WTC11 (cell line): ENCODE measurements at regions not wholly inside any gene's neighbourhood (a gene's known extent, or its start where the extent isn't known, plus 50 kb on each side); places are given as distances from the start of the nearest gene placed in this dataset.

Experiments
- ATAC-seq: fragments of 200-7000 bp; cut with Tn5 transposase; 2 replicates; pipeline ENCODE4 v1.10.0; 2021; ENCODE audit warnings: mild to moderate bottlenecking, moderate library complexity
- CTCF ChIA-PET: fragments of 300-600 bp; sonication (Branson Sonifier 250); formaldehyde crosslinking; loops from one replicate; lab custom pipeline; 2021; ENCODE audit warnings: antibody characterized with exemption; lab: Charles Lee
- POLR2A ChIA-PET: fragments of 350-600 bp; sonication (Branson Sonifier 250); formaldehyde crosslinking; loops from one replicate; lab custom pipeline; 2021; ENCODE audit warnings: antibody characterized with exemption; lab: Charles Lee
- DNase-seq: peaks from one replicate; pipeline ENCODE4 v3.0.0; 2021; ENCODE audit warnings: low spot score
- H3K27ac Mint-ChIP-seq: 2 replicates; pipeline ENCODE4 v1.8.0; 2021; ENCODE audit warnings: mixed read lengths
- H3K27me3 Mint-ChIP-seq: 2 replicates; pipeline ENCODE4 v1.8.0; 2021; ENCODE audit warnings: low read depth, mild to moderate bottlenecking, moderate library complexity, mixed read lengths
- H3K36me3 Mint-ChIP-seq: 2 replicates; pipeline ENCODE4 v1.8.0; 2021; ENCODE audit warnings: mixed read lengths
- H3K4me1 Mint-ChIP-seq: 2 replicates; pipeline ENCODE4 v1.8.0; 2022; ENCODE audit warnings: mixed read lengths
- H3K4me3 Mint-ChIP-seq: 2 replicates; pipeline ENCODE4 v1.8.0; 2021; ENCODE audit warnings: mild to moderate bottlenecking, moderate library complexity, mixed read lengths
- H3K9me3 Mint-ChIP-seq: 2 replicates; pipeline ENCODE4 v1.8.0; 2021; ENCODE audit warnings: mixed read lengths
- CREM ChIP-seq: sonication (generic); formaldehyde crosslinking; IDR thresholded peaks from 2 replicates; pipeline ENCODE4 v1.8.1; 2022; ENCODE audit warnings: mild to moderate bottlenecking, missing genetic modification reagents, moderate library complexity
- ESRRA ChIP-seq: sonication (generic); formaldehyde crosslinking; IDR thresholded peaks from 2 replicates; pipeline ENCODE4 v1.8.1; 2022; ENCODE audit warnings: mild to moderate bottlenecking, missing genetic modification reagents, borderline replicate concordance
- GABPB1 ChIP-seq: sonication (generic); formaldehyde crosslinking; IDR thresholded peaks from 2 replicates; pipeline ENCODE4 v1.8.1; 2023; ENCODE audit warnings: mild to moderate bottlenecking, missing genetic modification reagents
- GTF2I ChIP-seq: fragments of 250-450 bp; sonication (Bioruptor Pico); conservative IDR thresholded peaks from 2 replicates; pipeline ENCODE4 v1.4.0; 2021; ENCODE audit warnings: mild to moderate bottlenecking
- NFE2L1 ChIP-seq: sonication (generic); formaldehyde crosslinking; IDR thresholded peaks from 2 replicates; pipeline ENCODE4 v1.8.1; 2023; ENCODE audit warnings: missing genetic modification reagents
- NR1H2 ChIP-seq: sonication (generic); formaldehyde crosslinking; IDR thresholded peaks from 2 replicates; pipeline ENCODE4 v1.9.0; 2021; ENCODE audit warnings: mild to moderate bottlenecking, moderate library complexity, missing genetic modification reagents
- ZNF138 ChIP-seq: sonication (generic); formaldehyde crosslinking; conservative IDR thresholded peaks from 2 replicates; pipeline ENCODE4 v1.8.1; 2022; ENCODE audit warnings: mild to moderate bottlenecking, moderate library complexity, missing genetic modification reagents
- TF ChIP-seq, protein P1 (sequence below): sonication (generic); formaldehyde crosslinking; IDR thresholded peaks from 2 replicates; pipeline ENCODE4 v1.8.1; 2022; ENCODE audit warnings: mild to moderate bottlenecking, moderate library complexity, missing genetic modification reagents
- TF ChIP-seq, protein P2 (sequence below): sonication (generic); formaldehyde crosslinking; IDR thresholded peaks from 2 replicates; pipeline ENCODE4 v1.8.0; 2022; ENCODE audit warnings: mild to moderate bottlenecking, missing genetic modification reagents
- TF ChIP-seq, protein P3 (sequence below): sonication (generic); formaldehyde crosslinking; IDR thresholded peaks from 2 replicates; pipeline ENCODE4 v1.8.1; 2022; ENCODE audit warnings: missing genetic modification reagents, borderline replicate concordance
- TF ChIP-seq, protein P4 (sequence below): fragments of 250-450 bp; sonication (Bioruptor Pico); IDR thresholded peaks from 2 replicates; pipeline ENCODE4 v1.9.0; 2021; ENCODE audit warnings: mild to moderate bottlenecking, borderline replicate concordance
- TF ChIP-seq, protein P5 (sequence below): sonication (generic); formaldehyde crosslinking; IDR thresholded peaks from 2 replicates; pipeline ENCODE4 v1.8.1; 2023; ENCODE audit warnings: mild to moderate bottlenecking, moderate library complexity, missing genetic modification reagents
- TF ChIP-seq, protein P6 (sequence below): sonication (generic); formaldehyde crosslinking; IDR thresholded peaks from 2 replicates; pipeline ENCODE4 v1.8.0; 2022; ENCODE audit warnings: missing genetic modification reagents
- TF ChIP-seq, protein P7 (sequence below): fragments of 250-450 bp; sonication (Bioruptor Pico); IDR thresholded peaks from 2 replicates; pipeline ENCODE4 v1.9.0; 2021; ENCODE audit warnings: mild to moderate bottlenecking

DNA sequence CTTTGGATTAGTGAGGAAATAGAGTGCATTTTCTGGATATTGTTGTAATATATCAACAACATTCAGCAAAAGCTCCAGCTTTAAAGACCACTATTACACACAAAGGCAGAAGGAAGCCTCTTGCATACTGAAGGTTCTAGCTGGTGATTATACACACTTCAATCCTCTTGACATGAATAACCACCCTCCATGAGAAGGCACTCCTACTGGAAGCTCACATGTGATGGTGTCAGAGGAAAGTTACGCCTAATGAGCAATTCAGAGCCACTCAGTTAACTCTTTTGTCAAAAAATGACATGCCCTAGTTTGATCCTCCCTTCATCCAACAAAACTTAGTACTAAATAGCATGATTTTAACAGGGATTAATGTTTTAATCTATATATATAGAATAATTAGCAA, 124.6 kb upstream of the LYSMD4 start:
- TF ChIP-seq CREM (CRISPR knock-in tag) (no peak), NR1H2 (no peak), GTF2I (CRISPR knock-in tag) (no peak)
- TF ChIP-seq, protein P1, sequence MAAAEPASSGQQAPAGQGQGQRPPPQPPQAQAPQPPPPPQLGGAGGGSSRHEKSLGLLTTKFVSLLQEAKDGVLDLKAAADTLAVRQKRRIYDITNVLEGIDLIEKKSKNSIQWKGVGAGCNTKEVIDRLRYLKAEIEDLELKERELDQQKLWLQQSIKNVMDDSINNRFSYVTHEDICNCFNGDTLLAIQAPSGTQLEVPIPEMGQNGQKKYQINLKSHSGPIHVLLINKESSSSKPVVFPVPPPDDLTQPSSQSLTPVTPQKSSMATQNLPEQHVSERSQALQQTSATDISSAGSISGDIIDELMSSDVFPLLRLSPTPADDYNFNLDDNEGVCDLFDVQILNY (CRISPR knock-in tag), result no peak
- no peak overlapping the region for H3K4me3 Mint-ChIP-seq
- H3K27ac Mint-ChIP-seq, result no peak overlapping the region
- ATAC-seq (no peak), DNase-seq (no peak)
- H3K9me3 Mint-ChIP-seq, result no peaks in the 10 kb centered on the region
- no peaks in the 10 kb centered on the region; the same call in 1 of the 2 replicates for H3K27me3 Mint-ChIP-seq
- POLR2A ChIA-PET, result no interaction called here
- H3K36me3 Mint-ChIP-seq, result no peaks in the 10 kb centered on the region
- CTCF ChIA-PET, result no interaction called here
- no peaks in the 10 kb centered on the region for H3K4me1 Mint-ChIP-seq

DNA sequence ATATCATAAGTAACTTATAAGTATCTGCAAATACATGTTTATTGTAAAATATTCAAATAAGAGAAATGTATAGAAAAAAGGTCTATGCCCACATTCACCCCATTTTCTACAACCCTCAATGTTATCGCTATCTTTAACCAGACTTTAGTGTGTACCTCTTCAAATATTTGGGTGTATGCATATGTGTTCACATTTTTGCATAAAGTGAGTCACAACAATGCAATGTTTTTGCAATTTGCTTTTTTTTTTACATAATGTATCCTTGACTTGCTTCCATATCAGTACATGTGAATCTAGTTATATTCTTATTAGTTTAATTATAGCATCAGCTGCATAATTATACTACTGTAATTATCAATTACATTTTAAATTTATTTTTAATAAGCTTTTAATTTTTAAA, 117.3 kb upstream of the LYSMD4 start:
- no peaks in the 10 kb centered on the region for H3K36me3 Mint-ChIP-seq
- no peaks in the 10 kb centered on the region for H3K9me3 Mint-ChIP-seq
- ChIA-PET POLR2A (no interaction called here), CTCF (no interaction called here)
- H3K27me3 Mint-ChIP-seq, result no peaks in the 10 kb centered on the region
- TF ChIP-seq, protein P2, sequence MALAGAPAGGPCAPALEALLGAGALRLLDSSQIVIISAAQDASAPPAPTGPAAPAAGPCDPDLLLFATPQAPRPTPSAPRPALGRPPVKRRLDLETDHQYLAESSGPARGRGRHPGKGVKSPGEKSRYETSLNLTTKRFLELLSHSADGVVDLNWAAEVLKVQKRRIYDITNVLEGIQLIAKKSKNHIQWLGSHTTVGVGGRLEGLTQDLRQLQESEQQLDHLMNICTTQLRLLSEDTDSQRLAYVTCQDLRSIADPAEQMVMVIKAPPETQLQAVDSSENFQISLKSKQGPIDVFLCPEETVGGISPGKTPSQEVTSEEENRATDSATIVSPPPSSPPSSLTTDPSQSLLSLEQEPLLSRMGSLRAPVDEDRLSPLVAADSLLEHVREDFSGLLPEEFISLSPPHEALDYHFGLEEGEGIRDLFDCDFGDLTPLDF, result no peak
- TF ChIP-seq, protein P3, sequence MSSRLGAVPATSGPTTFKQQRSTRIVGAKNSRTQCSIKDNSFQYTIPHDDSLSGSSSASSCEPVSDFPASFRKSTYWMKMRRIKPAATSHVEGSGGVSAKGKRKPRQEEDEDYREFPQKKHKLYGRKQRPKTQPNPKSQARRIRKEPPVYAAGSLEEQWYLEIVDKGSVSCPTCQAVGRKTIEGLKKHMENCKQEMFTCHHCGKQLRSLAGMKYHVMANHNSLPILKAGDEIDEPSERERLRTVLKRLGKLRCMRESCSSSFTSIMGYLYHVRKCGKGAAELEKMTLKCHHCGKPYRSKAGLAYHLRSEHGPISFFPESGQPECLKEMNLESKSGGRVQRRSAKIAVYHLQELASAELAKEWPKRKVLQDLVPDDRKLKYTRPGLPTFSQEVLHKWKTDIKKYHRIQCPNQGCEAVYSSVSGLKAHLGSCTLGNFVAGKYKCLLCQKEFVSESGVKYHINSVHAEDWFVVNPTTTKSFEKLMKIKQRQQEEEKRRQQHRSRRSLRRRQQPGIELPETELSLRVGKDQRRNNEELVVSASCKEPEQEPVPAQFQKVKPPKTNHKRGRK, result no peak
- TF ChIP-seq GABPB1 (CRISPR knock-in tag) (no peak), ESRRA (no peak), ZNF138 (CRISPR knock-in tag) (no peak), NR1H2 (no peak), GTF2I (CRISPR knock-in tag) (no peak), NFE2L1 (CRISPR knock-in tag) (no peak)
- TF ChIP-seq, protein P4, sequence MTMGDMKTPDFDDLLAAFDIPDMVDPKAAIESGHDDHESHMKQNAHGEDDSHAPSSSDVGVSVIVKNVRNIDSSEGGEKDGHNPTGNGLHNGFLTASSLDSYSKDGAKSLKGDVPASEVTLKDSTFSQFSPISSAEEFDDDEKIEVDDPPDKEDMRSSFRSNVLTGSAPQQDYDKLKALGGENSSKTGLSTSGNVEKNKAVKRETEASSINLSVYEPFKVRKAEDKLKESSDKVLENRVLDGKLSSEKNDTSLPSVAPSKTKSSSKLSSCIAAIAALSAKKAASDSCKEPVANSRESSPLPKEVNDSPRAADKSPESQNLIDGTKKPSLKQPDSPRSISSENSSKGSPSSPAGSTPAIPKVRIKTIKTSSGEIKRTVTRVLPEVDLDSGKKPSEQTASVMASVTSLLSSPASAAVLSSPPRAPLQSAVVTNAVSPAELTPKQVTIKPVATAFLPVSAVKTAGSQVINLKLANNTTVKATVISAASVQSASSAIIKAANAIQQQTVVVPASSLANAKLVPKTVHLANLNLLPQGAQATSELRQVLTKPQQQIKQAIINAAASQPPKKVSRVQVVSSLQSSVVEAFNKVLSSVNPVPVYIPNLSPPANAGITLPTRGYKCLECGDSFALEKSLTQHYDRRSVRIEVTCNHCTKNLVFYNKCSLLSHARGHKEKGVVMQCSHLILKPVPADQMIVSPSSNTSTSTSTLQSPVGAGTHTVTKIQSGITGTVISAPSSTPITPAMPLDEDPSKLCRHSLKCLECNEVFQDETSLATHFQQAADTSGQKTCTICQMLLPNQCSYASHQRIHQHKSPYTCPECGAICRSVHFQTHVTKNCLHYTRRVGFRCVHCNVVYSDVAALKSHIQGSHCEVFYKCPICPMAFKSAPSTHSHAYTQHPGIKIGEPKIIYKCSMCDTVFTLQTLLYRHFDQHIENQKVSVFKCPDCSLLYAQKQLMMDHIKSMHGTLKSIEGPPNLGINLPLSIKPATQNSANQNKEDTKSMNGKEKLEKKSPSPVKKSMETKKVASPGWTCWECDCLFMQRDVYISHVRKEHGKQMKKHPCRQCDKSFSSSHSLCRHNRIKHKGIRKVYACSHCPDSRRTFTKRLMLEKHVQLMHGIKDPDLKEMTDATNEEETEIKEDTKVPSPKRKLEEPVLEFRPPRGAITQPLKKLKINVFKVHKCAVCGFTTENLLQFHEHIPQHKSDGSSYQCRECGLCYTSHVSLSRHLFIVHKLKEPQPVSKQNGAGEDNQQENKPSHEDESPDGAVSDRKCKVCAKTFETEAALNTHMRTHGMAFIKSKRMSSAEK (CRISPR knock-in tag), result no peak
- TF ChIP-seq, protein P5, sequence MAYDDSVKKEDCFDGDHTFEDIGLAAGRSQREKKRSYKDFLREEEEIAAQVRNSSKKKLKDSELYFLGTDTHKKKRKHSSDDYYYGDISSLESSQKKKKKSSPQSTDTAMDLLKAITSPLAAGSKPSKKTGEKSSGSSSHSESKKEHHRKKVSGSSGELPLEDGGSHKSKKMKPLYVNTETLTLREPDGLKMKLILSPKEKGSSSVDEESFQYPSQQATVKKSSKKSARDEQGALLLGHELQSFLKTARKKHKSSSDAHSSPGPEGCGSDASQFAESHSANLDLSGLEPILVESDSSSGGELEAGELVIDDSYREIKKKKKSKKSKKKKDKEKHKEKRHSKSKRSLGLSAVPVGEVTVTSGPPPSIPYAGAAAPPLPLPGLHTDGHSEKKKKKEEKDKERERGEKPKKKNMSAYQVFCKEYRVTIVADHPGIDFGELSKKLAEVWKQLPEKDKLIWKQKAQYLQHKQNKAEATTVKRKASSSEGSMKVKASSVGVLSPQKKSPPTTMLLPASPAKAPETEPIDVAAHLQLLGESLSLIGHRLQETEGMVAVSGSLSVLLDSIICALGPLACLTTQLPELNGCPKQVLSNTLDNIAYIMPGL (CRISPR knock-in tag), result no peak
- TF ChIP-seq, protein P6, sequence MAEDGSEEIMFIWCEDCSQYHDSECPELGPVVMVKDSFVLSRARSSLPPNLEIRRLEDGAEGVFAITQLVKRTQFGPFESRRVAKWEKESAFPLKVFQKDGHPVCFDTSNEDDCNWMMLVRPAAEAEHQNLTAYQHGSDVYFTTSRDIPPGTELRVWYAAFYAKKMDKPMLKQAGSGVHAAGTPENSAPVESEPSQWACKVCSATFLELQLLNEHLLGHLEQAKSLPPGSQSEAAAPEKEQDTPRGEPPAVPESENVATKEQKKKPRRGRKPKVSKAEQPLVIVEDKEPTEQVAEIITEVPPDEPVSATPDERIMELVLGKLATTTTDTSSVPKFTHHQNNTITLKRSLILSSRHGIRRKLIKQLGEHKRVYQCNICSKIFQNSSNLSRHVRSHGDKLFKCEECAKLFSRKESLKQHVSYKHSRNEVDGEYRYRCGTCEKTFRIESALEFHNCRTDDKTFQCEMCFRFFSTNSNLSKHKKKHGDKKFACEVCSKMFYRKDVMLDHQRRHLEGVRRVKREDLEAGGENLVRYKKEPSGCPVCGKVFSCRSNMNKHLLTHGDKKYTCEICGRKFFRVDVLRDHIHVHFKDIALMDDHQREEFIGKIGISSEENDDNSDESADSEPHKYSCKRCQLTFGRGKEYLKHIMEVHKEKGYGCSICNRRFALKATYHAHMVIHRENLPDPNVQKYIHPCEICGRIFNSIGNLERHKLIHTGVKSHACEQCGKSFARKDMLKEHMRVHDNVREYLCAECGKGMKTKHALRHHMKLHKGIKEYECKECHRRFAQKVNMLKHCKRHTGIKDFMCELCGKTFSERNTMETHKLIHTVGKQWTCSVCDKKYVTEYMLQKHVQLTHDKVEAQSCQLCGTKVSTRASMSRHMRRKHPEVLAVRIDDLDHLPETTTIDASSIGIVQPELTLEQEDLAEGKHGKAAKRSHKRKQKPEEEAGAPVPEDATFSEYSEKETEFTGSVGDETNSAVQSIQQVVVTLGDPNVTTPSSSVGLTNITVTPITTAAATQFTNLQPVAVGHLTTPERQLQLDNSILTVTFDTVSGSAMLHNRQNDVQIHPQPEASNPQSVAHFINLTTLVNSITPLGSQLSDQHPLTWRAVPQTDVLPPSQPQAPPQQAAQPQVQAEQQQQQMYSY (CRISPR knock-in tag), result no peak
- TF ChIP-seq, protein P7, sequence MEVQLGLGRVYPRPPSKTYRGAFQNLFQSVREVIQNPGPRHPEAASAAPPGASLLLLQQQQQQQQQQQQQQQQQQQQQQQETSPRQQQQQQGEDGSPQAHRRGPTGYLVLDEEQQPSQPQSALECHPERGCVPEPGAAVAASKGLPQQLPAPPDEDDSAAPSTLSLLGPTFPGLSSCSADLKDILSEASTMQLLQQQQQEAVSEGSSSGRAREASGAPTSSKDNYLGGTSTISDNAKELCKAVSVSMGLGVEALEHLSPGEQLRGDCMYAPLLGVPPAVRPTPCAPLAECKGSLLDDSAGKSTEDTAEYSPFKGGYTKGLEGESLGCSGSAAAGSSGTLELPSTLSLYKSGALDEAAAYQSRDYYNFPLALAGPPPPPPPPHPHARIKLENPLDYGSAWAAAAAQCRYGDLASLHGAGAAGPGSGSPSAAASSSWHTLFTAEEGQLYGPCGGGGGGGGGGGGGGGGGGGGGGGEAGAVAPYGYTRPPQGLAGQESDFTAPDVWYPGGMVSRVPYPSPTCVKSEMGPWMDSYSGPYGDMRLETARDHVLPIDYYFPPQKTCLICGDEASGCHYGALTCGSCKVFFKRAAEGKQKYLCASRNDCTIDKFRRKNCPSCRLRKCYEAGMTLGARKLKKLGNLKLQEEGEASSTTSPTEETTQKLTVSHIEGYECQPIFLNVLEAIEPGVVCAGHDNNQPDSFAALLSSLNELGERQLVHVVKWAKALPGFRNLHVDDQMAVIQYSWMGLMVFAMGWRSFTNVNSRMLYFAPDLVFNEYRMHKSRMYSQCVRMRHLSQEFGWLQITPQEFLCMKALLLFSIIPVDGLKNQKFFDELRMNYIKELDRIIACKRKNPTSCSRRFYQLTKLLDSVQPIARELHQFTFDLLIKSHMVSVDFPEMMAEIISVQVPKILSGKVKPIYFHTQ, result no peak
- DNase-seq (no peak), ATAC-seq (no peak)
- H3K4me3 Mint-ChIP-seq, result no peak overlapping the region
- H3K4me1 Mint-ChIP-seq, result peaks cover 9% of the 10 kb centered on the region
- no peak overlapping the region for H3K27ac Mint-ChIP-seq
